Osteoblast (primary cell): ENCODE measurements at regions not wholly inside any gene's neighbourhood (a gene's known extent, or its start where the extent isn't known, plus 50 kb on each side); places are given as distances from the start of the nearest gene placed in this dataset.
"Not testable (repeated sequence)": the region's sequence is repeated elsewhere in the genome, so short reads cannot be mapped to it uniquely, and the experiment has no call there.

Source experiments
- DNase-seq: peaks from one replicate; pipeline ENCODE4 v3.0.0; 2011; ENCODE audit warnings: low spot score, mixed read lengths; ENCODE audit not compliant: insufficient read length; ENCODE audit errors: missing footprints
- H2AFZ ChIP-seq: 2 replicates; pipeline ENCODE4 v1.6.0; 2011; ENCODE audit warnings: mild to moderate bottlenecking, low read length
- H3K27ac ChIP-seq: 2 replicates; pipeline ENCODE4 v1.5.1; 2011; ENCODE audit warnings: mild to moderate bottlenecking, low read depth, low read length, moderate library complexity
- H3K27me3 ChIP-seq: 2 replicates; pipeline ENCODE4 v1.6.0; 2012; ENCODE audit warnings: mild to moderate bottlenecking, control low read depth, inconsistent platforms, low read length, moderate library complexity; ENCODE audit not compliant: insufficient read depth
- H3K36me3 ChIP-seq: 2 replicates; pipeline ENCODE4 v1.5.1; 2011; ENCODE audit warnings: mild to moderate bottlenecking, low read length, control low read depth, moderate library complexity; ENCODE audit not compliant: insufficient read depth
- H3K4me1 ChIP-seq: 2 replicates; pipeline ENCODE4 v1.5.1; 2011; ENCODE audit warnings: mild to moderate bottlenecking, low read length, control low read depth, moderate library complexity; ENCODE audit not compliant: insufficient read depth
- H3K4me2 ChIP-seq: 2 replicates; pipeline ENCODE4 v1.6.0; 2011; ENCODE audit warnings: mild to moderate bottlenecking, low read length; ENCODE audit not compliant: insufficient read depth
- H3K4me3 ChIP-seq: fragments of 200-600 bp; sonication (generic); 3 replicates; pipeline ENCODE4 v1.5.1; 2012; ENCODE audit warnings: mild to moderate bottlenecking, low read length, inconsistent platforms; ENCODE audit not compliant: insufficient read depth
- H3K79me2 ChIP-seq: 2 replicates; pipeline ENCODE4 v1.6.0; 2012; ENCODE audit warnings: mild to moderate bottlenecking, low read length, control low read depth, inconsistent platforms; ENCODE audit not compliant: insufficient read depth
- H3K9me3 ChIP-seq: 2 replicates; pipeline ENCODE4 v1.5.1; 2011; ENCODE audit warnings: low read depth, low read length, control low read depth
- H4K20me1 ChIP-seq: 2 replicates; pipeline ENCODE4 v1.6.0; 2012; ENCODE audit warnings: mild to moderate bottlenecking, low read length, control low read depth; ENCODE audit not compliant: insufficient read depth
- TF ChIP-seq, protein P1 (sequence below): IDR thresholded peaks from 2 replicates; pipeline ENCODE4 v1.5.1; 2011; ENCODE audit warnings: mild to moderate bottlenecking, low read depth, low read length, moderate library complexity; ENCODE audit errors: extremely low read depth

DNA sequence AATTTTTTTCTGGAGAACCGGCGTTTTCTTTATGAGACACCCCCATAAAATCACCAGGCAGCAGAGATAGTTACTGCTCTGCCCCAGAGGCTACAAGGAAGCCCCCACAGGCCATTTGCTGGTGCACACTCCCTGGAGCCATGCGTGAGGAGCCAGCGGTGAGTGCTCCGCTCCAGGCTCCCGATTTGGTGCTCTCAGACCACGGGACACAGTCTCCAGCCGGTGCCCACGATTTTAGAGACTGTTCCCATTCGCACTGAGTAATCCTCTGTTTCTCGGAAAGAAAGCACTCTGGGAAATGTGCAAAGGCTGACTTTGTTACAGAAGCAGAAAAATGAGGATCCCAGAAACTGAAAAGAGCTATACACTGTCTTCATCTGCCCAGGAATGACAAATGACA is 104.9 kb downstream of the RNASET2 start:
- Histone ChIP-seq H3K27me3 (no peaks in the 10 kb centered on the region), H4K20me1 (no peaks in the 10 kb centered on the region), H3K36me3 (no peaks in the 10 kb centered on the region), H3K27ac (no peak overlapping the region), H3K4me1 (no peaks in the 10 kb centered on the region), H3K4me2 (no peak overlapping the region), H2AFZ (no peak overlapping the region), H3K79me2 (no peaks in the 10 kb centered on the region), H3K9me3 (no peaks in the 10 kb centered on the region), H3K4me3 (no peak overlapping the region)
- DNase-seq, result no peak
- TF ChIP-seq, protein P1, sequence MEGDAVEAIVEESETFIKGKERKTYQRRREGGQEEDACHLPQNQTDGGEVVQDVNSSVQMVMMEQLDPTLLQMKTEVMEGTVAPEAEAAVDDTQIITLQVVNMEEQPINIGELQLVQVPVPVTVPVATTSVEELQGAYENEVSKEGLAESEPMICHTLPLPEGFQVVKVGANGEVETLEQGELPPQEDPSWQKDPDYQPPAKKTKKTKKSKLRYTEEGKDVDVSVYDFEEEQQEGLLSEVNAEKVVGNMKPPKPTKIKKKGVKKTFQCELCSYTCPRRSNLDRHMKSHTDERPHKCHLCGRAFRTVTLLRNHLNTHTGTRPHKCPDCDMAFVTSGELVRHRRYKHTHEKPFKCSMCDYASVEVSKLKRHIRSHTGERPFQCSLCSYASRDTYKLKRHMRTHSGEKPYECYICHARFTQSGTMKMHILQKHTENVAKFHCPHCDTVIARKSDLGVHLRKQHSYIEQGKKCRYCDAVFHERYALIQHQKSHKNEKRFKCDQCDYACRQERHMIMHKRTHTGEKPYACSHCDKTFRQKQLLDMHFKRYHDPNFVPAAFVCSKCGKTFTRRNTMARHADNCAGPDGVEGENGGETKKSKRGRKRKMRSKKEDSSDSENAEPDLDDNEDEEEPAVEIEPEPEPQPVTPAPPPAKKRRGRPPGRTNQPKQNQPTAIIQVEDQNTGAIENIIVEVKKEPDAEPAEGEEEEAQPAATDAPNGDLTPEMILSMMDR, result no peak

DNA sequence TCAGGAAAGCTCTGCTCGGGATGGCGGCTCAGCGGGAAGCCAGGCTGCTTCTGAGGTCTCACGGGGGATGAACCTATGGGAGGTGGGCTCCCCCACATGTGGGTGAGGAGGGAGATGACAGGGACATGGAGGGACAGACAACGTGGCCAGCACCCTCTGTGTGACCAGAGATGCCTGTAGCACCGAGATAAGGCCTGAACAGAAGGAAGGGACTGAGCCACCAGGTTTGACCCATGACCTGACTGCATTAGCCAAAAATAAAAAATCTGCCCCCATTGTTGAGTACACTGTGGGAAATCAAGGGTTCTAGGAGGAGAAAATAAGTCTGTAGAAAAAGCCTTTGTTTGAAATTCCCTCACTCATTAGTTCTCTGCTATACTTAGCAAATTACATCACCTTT is 105.7 kb downstream of the RNASET2 start:
- Histone ChIP-seq H4K20me1 (no peaks in the 10 kb centered on the region), H3K27me3 (no peaks in the 10 kb centered on the region), H3K79me2 (no peaks in the 10 kb centered on the region), H3K4me2 (no peak overlapping the region), H3K4me3 (no peak overlapping the region), H2AFZ (no peak overlapping the region), H3K4me1 (no peaks in the 10 kb centered on the region), H3K36me3 (no peaks in the 10 kb centered on the region), H3K27ac (no peak overlapping the region), H3K9me3 (no peaks in the 10 kb centered on the region)
- peak; percentile 43 for DNase-seq
- TF ChIP-seq, protein P1, result no peak

DNA sequence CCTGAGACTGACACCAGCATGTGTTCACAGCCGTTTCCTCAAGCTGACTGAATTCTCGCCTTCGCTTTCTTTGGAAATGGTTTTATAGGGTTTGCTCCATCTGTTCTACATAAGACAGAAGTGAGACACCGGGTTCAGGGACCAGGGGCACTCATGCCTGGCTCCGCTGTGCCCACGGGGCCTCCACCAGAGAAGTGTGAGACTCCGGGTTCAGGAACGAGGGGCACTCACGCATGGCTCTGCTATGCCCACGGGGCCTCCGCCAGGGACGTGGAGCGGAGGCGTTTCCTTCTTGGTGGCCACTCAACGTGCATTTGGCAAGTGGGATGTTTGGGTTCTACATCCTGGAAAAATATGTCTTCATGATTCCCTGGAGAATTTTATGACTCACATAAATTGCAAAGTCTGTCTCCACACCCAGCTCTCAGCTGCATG is 106.6 kb downstream of the RNASET2 start:
- Histone ChIP-seq H3K4me1 (no peaks in the 10 kb centered on the region), H2AFZ (no peak overlapping the region), H3K9me3 (no peaks in the 10 kb centered on the region), H3K79me2 (no peaks in the 10 kb centered on the region), H3K4me3 (no peak overlapping the region), H3K27ac (no peak overlapping the region), H3K27me3 (no peaks in the 10 kb centered on the region), H3K36me3 (no peaks in the 10 kb centered on the region), H3K4me2 (no peak overlapping the region), H4K20me1 (no peaks in the 10 kb centered on the region)
- TF ChIP-seq, protein P1, result no peak
- no peak for DNase-seq

- Histone ChIP-seq H3K4me1 (no peaks in the 10 kb centered on the region), H3K27me3 (no peaks in the 10 kb centered on the region), H3K36me3 (no peaks in the 10 kb centered on the region), H3K79me2 (no peaks in the 10 kb centered on the region), H2AFZ (no peak overlapping the region), H3K27ac (no peak overlapping the region), H3K4me2 (no peak overlapping the region), H3K4me3 (no peak overlapping the region), H4K20me1 (no peaks in the 10 kb centered on the region), H3K9me3 (no peaks in the 10 kb centered on the region)
- TF ChIP-seq, protein P1, result no peak
- DNase-seq, result no peak
These were observed 107.2 kb downstream of the RNASET2 start for GRCh38 chr6:166848979-166849748.

DNA sequence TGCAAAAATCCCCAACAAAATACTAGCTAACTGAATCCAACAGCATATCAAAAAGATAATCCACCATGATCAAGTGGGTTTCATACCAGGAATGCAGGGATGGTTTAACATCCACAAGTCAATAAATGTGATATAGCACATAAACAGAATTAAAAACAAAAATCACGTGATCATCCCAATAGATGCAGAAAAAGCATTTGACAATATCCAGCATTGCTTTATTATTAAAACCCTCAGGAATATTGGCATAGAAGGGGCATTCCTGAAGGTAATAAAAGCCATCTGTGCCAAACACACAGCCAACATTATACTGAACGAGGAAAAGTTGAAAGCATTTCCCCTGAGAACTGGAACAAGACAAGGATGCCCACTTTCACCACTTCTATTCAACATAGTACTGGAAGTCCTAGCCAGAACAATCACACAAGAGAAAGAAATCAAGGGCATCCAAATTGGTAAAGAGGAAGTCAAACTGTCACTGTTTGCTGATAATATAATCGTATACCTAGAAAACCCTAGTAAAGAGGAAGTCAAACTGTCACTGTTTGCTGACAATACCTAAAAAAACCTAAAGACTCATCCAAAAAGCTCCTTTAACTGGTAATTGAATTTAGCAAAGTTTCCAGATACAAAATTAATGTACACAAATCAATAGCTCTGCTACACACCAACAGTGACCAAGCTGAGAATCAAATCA is 109.8 kb downstream of the RNASET2 start:
- H3K9me3 ChIP-seq, H3K27ac ChIP-seq, H3K79me2 ChIP-seq, H3K4me3 ChIP-seq, H3K36me3 ChIP-seq, H3K4me2 ChIP-seq, DNase-seq, H4K20me1 ChIP-seq, H3K4me1 ChIP-seq, H3K27me3 ChIP-seq, H2AFZ ChIP-seq: not testable (repeated sequence)
